ENCODE measurements at regions not wholly inside any gene's neighbourhood (a gene's known extent, or its start where the extent isn't known, plus 50 kb on each side); places are given as distances from the start of the nearest gene placed in this dataset.

DNA sequence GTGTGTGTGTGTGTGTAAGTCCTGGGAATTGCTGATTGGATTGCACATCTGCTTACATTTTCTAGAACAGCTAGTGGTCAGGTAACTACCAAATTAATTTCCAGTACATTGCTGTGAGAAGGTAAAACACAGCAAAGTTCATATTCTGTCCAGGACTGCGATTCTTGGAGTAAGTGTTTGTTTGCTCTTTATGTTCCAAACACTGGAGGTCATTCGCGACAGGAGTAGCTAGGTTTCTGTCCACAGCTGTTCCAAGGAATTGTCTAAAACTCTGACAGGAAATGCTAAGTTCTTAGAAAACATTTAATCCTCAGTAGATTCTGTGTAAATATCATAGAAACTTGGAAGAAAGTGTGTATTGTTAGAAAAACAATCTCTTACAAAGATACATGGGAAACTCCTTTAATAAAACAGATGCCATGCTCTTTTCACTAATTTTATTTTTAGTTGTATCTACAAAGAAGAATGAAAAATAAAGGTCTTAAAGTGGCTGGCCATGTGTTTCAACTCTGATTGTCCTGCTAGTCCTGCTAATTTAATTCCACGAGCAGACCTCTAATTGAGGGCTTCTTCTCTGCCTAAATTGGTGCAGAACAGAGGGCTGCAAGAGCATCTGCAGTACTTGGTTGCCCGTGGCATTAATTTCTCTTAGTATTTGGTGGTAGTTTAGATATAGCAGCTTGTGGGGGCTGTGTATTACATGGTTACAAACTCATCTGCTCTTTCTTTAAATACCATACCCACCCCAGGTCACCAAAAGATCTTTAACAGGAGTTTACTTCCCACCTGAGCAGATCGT, 464.5 kb downstream of the RASEF start:
- no peak for DNase-seq

GRCh38 chr9:82599336-82599949, 463.5 kb downstream of the RASEF start:
- no peak for DNase-seq

DNA sequence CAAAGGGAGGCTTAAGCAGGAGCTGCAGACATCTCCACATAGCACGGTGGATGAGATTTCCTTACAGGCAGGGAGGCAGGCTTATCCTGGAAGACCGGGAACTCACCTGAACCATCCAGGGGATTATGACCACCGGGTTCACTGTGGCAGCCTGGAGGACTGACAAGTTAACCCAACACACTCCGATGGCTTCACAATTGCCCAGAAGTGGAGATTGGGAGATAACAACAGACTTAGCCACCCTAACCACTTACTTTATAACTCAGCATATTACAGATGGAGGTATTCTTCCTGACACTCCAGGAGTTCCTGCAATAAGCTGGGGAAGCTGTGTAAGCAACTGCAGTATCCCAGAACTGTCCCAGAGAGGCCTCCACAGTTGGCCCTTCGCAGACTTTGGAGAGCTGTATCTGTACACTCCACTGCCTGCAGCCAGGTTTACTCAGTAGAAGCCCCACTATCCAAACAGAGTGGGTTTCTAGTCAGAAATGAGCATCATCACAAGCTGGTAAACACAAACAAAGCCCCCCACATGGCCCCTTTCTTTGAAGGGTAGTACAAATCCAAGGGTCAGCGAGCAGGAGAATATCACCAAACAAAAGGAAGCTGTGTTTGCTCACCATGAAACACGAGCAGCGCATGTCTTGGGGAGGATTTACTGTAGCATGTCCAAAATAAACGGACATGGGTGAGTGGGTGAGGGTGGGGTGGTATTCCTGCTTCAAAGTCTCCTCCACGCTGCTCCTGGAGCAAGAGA, 462.2 kb downstream of the RASEF start:
- DNase-seq, result no peak

DNA sequence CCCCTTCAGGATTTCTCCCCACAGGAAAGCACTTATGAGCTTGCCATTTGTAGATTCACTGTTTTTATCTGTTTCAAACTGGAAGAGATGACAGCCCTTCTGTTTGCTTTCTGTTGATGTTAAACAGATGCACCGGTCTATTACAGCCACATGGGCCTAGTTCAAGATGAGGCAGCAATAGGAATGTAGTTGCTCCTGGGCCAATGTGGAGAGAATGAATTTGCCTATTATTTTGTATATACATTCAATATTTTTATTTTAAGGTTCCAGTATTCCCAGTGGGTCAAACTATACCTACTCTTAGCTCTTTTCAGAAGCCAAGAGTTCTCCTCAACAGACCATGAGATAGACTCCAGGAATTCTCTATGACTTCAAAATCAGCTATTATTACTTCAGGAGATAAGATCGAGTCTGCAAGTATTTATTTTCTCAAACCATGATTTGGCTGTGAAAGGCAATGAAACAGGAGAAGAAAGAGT, 461.6 kb downstream of the RASEF start:
- no peak for DNase-seq

- no peak for DNase-seq
Measured at GRCh38 chr9:82604947-82605656, 457.8 kb downstream of the RASEF start.

- DNase-seq, result no peak
Measured at GRCh38 chr9:82605657-82606031, 457.3 kb downstream of the RASEF start.

GRCh38 chr9:82606071-82606470, 456.9 kb downstream of the RASEF start:
- DNase-seq, result no peak

- peak; percentile 28 for DNase-seq
Measured at GRCh38 chr9:82606492-82607382, 456.2 kb downstream of the RASEF start.

DNA sequence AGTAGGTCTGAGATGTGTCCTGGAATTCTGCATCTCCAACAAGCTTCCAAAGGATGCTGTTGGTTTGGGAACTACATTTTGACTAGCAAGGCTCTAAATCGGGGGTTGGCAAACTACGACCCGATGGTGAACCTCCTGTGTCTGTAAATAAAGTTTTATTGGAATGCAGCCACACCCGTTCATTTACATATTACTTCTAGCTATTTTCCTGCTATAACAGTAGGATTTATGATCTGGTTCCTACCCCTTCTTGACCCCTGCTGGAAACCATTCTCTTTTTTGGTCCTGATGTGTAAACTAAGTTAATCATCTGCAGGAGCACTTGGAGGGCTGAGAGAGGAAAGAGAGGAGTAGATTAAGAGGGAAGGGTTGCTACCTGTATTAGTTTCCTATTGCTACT, 454.5 kb downstream of the RASEF start:
- no peak for DNase-seq

DNA sequence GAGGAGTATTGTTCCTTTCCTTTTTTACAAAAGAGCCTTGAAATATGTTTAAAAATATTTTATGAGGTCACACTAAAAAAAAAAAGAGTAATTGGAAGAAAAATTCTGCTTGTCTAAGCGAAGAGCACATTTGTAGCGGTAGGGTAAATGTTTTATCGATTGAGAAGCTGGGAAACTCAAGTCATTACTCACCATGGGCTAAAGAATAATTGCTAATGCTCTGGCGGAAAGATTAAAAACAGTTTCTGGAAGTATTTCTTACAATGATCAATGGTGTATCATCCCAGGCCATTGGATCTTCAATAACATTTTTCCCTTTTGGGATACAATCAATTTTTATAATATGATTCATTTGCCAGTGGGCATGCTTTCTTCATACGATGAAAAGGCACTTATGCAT, 450.0 kb downstream of the RASEF start:
- no peak for DNase-seq

DNA sequence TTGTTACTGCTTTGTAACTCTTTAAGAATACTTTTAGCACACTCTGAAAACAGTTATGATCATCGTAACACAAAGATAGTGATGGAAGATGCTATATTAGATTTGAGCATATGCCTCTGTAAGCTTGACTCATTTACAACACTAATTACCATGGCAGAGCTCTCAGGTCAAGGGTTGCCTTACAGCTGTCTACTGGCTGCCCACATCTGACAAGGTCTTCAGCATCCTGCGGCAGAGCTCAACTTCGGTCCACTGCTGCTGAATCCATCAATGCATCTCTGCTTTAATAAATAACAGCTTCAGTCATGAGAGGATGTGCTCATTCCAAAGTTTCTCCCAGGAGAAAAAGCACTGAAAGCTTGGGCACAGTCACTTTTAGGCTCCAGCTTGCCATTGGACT, 449.4 kb downstream of the RASEF start:
- no peak for DNase-seq

DNA sequence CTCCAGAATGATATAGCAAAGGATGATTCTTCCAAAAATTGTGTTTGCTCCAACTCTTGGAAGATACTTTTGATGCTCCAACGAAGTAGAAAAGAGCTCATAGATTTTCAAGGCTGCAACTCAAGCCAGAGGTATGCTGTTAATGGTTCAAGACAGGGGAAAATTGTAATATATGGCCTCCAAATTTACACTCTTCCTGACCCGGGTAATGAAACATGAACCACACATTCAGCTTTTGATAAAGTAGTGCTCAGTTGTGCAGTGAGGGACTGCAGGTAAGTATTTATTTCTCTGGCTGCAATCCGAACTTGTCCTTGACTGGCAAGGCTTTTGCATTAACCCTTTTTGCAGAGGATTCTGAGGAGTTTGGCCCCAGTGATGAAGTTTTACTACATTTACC, 446.4 kb downstream of the RASEF start:
- no peak for DNase-seq

DNA sequence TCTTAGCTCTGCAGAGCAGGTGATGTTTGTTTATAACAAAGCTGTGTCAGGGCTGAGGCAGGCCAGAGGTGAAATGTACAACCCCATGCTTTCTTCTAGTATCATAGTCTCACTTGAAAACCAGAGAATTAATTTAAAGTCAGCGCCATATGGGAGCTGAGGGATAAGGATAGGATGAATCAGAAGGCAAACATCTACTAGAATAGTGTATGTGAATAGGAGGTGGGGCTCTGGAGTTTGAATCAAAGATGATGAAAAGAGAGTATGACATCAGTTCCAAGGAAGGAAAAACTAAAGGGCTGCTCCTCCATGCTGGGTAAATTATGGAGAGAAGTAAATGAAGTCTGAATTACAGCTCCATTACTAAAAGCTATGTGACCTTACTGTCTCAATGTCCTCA, 441.5 kb downstream of the RASEF start:
- DNase-seq, result no peak

DNA sequence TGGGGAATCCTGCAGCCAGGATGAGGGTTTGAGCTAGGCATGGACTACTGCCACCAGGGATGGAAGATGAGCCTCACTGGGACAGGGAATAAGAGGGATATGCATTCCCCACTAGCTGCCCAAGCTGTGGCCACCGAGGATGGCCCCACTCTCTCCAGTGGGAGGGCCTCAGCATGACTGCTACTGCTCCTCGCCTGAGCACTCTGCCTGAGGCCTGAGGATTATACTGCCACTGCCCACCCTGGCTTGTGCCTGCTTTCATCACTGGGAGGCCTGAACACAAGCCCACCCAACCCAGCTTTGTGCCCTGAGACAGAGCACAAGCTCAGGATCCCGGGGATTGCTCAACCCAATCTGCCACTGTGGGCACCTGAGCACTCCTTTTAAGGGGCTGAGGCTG, 425.6 kb downstream of the RASEF start:
- no peak for DNase-seq

DNA sequence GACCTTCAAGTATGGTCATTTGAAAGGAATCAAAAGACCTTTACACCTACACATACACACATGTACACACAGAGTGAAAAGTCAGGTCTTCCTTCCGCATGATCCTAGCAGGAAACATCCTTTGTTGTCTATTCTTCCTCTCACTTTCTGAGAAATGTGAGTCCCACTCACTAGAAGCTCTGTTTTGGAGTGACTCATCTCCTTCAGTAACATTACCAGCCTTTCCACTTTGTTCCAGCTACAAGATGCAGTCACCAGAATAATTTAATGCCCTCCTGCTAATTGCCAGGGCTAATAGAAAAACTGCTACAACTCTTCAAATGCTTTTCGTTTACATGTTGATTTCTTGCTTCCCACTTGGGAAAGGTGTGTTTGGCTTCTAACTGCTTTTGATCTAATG, 417.3 kb downstream of the RASEF start:
- DNase-seq, result no peak

DNA sequence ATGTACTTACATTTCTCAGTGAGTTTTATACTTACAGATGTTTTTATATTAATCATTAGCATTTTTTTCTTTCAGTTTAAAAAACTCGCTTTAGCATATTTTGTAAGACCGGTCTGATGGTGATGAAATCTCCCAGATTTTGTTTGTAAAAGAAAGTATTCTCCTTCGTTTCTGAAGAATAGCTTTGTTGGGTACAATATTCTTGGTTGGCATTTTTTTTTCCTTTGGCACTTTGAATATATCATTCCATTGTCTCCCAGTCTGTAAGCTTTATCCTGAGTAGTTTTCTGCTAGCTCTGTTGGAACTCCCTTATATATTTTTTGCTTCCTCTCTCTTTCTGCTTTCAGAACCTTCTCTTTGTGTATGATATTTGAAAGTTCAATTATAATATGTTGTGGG, 412.6 kb downstream of the RASEF start:
- no peak for DNase-seq

DNA sequence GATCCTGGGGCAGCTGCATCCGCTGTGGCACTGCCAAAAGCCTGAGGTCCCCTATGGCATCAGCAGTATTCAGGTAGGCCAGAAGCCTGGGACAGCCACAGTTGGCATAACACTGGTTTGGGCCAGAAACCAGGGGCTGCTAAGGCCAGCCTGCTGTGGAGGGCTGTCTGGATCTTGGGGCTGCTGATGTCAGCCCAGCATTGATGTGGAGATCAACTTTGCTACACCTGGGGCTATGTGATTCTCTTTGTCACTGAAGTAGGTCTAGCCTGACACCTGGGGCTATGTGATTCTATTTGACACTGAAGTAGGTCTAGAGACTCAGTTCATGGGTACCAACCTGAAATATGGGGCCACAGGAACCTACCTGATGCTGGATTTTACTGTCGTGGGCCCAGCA, 411.5 kb downstream of the RASEF start:
- no peak for DNase-seq

GRCh38 chr9:82665324-82665723, 397.6 kb downstream of the RASEF start:
- no peak for DNase-seq

- DNase-seq, result no peak
Measured at GRCh38 chr9:82668689-82669199, 394.2 kb downstream of the RASEF start.

- DNase-seq, result no peak
Measured at GRCh38 chr9:82670000-82670399, 392.9 kb downstream of the RASEF start.

- no peak for DNase-seq
Measured at GRCh38 chr9:82670726-82671125, 392.2 kb downstream of the RASEF start.

DNA sequence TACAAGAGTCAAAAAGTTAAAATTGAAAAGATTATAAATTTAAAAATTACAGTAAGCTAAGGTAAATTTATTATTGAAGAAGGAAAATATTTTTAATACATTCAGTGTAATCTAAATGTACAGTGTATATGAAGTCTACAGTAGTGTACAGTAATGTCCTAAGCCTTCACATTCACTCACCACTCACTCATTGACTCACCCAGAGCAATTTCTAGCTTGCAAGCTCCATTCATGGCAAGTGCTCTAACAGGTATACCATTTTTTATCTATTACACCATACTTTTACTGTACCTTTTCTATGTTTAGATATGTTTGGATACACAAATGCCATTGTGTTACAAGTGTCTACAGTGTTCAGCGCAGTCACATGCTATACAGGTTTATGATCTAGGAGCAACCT, 389.7 kb downstream of the RASEF start:
- no peak for DNase-seq

All from NCI-H1694 (cell line).